ENCODE measurements at regions not wholly inside any gene's neighbourhood (a gene's known extent, or its start where the extent isn't known, plus 50 kb on each side); places are given as distances from the start of the nearest gene placed in this dataset.

- DNase-seq: no peak
Measured at GRCh38 chr5:115377468-115378217, 81.2 kb upstream of the CCDC112 start.

- no peak for DNase-seq
Measured at GRCh38 chr5:115375893-115376292, 79.4 kb upstream of the CCDC112 start.

GRCh38 chr5:115374057-115374775 is 77.8 kb upstream of the CCDC112 start:
- DNase-seq: no peak

- DNase-seq: peak in 1 of 56 donors; percentile 16
Measured at GRCh38 chr5:115372146-115372545, 75.7 kb upstream of the CCDC112 start.

- DNase-seq: no peak
Measured at GRCh38 chr5:115369430-115370144, 73.1 kb upstream of the CCDC112 start.

- no peak for DNase-seq
Measured at GRCh38 chr5:115366223-115366622, 69.8 kb upstream of the CCDC112 start.

GRCh38 chr5:115363879-115364278 is 67.4 kb upstream of the CCDC112 start:
- DNase-seq: no peak

GRCh38 chr5:115360046-115360685 is 63.7 kb upstream of the CCDC112 start:
- DNase-seq: no peak

- DNase-seq: no peak
Measured at GRCh38 chr5:115355767-115356381, 59.4 kb upstream of the CCDC112 start.

GRCh38 chr5:115355095-115355494 is 58.6 kb upstream of the CCDC112 start:
- DNase-seq: no peak

GRCh38 chr5:115354246-115354645 is 57.8 kb upstream of the CCDC112 start:
- no peak for DNase-seq

GRCh38 chr5:115352571-115352970 is 56.1 kb upstream of the CCDC112 start:
- DNase-seq: no peak

GRCh38 chr5:115351356-115352195 is 55.1 kb upstream of the CCDC112 start:
- peak in 4 of 56 donors; percentile 4 to 43 (median 8) for DNase-seq

GRCh38 chr5:115350894-115351293 is 54.4 kb upstream of the CCDC112 start:
- DNase-seq: no peak

- DNase-seq: peak in 1 of 56 donors; percentile 41
Measured at GRCh38 chr5:115349001-115349817, 52.8 kb upstream of the CCDC112 start.

GRCh38 chr5:115348175-115348574 is 51.7 kb upstream of the CCDC112 start:
- DNase-seq: no peak

Measured in nucleus accumbens (tissue), 56 donors.